Stimulated activated CD8-positive, alpha-beta memory T cell treated with anti-CD3 and anti-CD28 coated beads, Interleukin-7, amount 100 ng/mL, for 4 hours (primary cell): ENCODE measurements at regions not wholly inside any gene's neighbourhood (a gene's known extent, or its start where the extent isn't known, plus 50 kb on each side); places are given as distances from the start of the nearest gene placed in this dataset.
"Not testable (repeated sequence)": the region's sequence is repeated elsewhere in the genome, so short reads cannot be mapped to it uniquely, and the experiment has no call there.

Experiments used
- DNase-seq, 2 donors: peaks; one replicate each; pipeline ENCODE4 v3.0.0-alpha.2; 2020; ENCODE audit warnings: low read depth in 2 of 2

GRCh38 chr2:397521-397920 is 109.6 kb upstream of the ALKAL2 start:
- no peak for DNase-seq

GRCh38 chr2:396903-397302 is 109.0 kb upstream of the ALKAL2 start:
- no peak for DNase-seq

- no peak for DNase-seq
Observed at GRCh38 chr2:395886-396285, 108.0 kb upstream of the ALKAL2 start.

DNA sequence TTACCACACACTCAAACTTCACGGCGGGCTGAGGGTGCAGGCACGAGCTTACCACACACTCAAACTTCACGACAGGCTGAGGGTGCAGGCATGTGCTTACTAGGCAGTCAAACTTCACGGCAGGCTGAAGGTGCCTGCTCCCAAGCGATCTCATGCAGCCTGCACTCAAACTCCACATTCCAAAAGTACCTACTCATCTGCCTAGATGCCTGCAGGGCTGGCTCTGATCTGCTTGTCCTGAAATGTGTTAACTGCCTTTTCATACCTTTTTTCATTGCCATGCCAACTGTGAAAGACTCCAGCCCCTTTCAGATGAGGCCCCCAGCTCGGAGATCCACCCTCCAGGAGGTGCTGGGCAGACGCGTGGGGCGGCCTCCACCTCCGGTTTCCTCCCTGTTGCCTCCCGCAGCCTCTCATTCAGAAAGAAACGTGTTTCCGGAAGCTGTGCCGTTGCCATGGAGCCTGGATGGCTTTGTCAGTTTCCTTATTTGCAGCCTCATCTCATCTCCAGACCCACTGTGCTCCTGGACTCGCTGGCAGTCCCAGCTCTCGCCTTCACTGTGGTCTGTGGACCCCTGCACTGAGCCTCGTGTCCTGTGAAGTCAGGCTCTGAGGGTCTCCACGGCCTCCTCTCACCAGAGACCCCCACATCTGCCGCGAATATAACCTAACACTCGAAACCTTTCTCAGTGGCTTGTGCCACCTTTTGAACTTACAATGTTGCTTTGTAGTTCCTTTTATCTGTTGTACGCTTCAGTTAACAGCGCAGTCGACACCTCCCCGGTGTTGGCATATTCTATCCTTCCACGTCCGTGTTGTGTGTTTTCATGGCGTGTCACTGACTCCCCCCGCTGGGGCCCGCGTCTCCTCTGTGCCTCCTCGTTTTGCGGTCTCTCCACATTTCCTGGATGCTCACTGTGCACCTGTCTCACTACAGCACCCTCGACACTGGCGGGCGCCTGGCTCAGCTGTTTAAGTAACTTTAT is 106.1 kb upstream of the ALKAL2 start:
- peak; percentile 36 to 52 for DNase-seq

GRCh38 chr2:392926-393280 is 105.0 kb upstream of the ALKAL2 start:
- no peak for DNase-seq

GRCh38 chr2:392181-392925 is 104.5 kb upstream of the ALKAL2 start:
- DNase-seq, result no peak

- DNase-seq, result no peak
Observed at GRCh38 chr2:391696-392095, 103.8 kb upstream of the ALKAL2 start.

GRCh38 chr2:390959-391358 is 103.1 kb upstream of the ALKAL2 start:
- no peak for DNase-seq

DNA sequence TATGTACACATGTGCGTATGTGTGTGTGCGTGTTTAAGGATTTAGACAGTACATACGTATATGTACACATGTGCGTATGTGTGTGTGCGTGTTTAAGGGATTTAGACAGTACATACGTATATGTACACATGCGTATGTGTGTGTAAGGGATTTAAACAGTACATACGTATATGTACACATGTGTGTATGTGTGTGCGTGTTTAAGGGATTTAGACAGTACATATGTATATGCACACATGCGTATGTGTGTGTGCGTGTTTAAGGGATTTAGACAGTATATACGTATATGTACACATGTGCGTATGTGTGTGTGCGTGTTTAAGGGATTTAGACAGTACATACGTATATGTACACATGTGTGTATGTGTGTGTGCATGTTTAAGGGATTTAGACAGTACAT is 102.1 kb upstream of the ALKAL2 start:
- not testable (repeated sequence) for DNase-seq

- DNase-seq, result not testable (repeated sequence)
Observed at GRCh38 chr2:388752-389151, 100.9 kb upstream of the ALKAL2 start.

GRCh38 chr2:387980-388421 is 100.1 kb upstream of the ALKAL2 start:
- no peak for DNase-seq

DNA sequence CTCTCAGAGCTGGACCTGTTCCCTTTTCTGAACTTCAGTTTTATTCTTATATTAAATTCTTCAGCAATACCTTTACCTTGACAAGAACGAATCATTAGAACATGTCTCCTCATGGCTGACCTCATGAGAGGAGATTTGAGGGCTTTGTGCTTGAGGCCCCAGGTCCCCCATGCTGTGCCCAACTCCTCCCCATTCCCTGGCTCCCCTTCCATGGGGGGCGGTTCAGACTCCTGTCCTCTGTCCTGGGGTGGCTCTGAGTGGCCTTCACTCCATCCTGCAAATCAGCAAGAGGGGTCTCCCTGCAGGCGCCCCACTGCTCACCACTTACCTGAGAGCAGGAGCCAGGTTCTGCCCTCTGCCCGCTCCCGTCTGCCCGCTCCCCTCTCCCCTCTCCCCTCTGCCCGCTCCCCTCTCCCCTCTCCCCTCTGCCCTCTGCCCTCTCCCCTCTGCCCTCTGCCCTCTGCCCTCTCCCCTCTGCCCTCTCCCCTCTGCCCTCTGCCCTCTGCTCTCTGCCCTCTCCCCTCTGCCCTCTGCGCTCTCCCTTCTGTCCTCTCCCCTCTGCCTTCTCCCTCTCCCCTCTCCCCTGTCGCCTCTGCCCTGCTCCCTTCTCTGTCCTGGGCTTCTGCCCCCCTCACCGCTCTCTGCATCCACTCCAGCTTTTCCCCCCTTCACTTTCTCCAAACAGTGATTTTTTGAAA is 98.7 kb upstream of the ALKAL2 start:
- DNase-seq, result no peak

- DNase-seq, result no peak
Observed at GRCh38 chr2:385785-386184, 97.9 kb upstream of the ALKAL2 start.

- no peak for DNase-seq
Observed at GRCh38 chr2:385061-385460, 97.2 kb upstream of the ALKAL2 start.

DNA sequence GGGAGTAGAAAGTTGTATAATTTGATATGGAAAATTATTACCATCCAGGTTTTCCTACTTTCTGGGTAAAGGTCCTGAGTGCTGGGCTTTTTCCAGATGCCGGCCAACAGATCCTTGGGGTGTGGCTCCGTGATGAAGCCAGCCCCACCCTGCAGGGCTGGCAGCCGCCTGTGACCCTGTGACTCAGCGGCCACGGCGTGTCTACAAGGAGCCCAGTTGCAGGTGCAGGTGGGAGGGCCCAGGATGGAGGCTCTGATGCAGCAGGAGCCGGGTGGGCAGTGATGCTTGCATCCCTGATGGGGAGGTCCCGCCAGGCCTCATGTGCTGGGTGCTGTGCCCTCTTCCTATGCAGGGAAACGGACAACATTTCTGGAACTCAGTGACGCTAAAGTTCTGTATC is 96.0 kb upstream of the ALKAL2 start:
- no peak for DNase-seq

GRCh38 chr2:383178-383577 is 95.3 kb upstream of the ALKAL2 start:
- DNase-seq, result no peak

GRCh38 chr2:382728-383022 is 94.8 kb upstream of the ALKAL2 start:
- no peak for DNase-seq

- DNase-seq, result no peak
Observed at GRCh38 chr2:381941-382727, 94.2 kb upstream of the ALKAL2 start.

DNA sequence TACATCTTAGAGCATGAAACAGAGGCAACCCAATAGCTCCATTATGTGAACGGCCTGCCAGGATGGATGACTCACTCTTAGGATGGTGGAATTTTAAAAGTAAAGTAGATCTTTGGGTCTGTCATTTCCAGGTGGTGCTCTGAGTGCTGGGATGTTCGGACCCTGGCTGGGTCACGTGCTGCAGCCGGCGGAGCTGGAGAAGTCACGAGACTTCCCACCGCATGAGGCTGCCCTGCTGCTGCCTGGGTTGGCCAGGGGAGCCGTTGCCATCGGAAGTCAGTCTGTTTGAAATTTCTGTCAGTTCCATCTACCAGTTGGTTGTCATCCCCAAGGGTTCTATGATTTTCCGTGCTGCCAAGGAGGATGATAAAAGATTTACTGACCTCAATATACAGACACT is 93.3 kb upstream of the ALKAL2 start:
- DNase-seq, result no peak

- DNase-seq, result no peak
Observed at GRCh38 chr2:380772-381171, 92.9 kb upstream of the ALKAL2 start.

GRCh38 chr2:380221-380620 is 92.3 kb upstream of the ALKAL2 start:
- DNase-seq, result no peak

- no peak for DNase-seq
Observed at GRCh38 chr2:379778-380177, 91.9 kb upstream of the ALKAL2 start.
